Peyer's patch (tissue), 4 donors: ENCODE measurements at regions not wholly inside any gene's neighbourhood (a gene's known extent, or its start where the extent isn't known, plus 50 kb on each side); places are given as distances from the start of the nearest gene placed in this dataset.

Experiments
- CTCF ChIP-seq, 6 experiments: fragments of 450-650 bp in 4 of 6; fragments of 200-600 bp in 2 of 6; sonication (generic) in 1 of 6; IDR thresholded peaks; one replicate each; pipeline ENCODE4 v1.5.1; 2017 to 2019; ENCODE audit warnings: antibody characterized with exemption in 6 of 6, mild to moderate bottlenecking in 3 of 6, moderate library complexity in 1 of 6
- POLR2A ChIP-seq, 2 donors: fragments of 450-650 bp; IDR thresholded peaks; one replicate each; pipeline ENCODE4 v1.5.1; 2017; ENCODE audit warnings: antibody characterized with exemption in 2 of 2, mild to moderate bottlenecking in 2 of 2, moderate library complexity in 2 of 2

- no peak for TF ChIP-seq CTCF (IDR thresholded peaks at IDR 0.05)
- no peak for TF ChIP-seq POLR2A (IDR thresholded peaks at IDR 0.05)
Observed at GRCh38 chr5:116370149-116370548, 204.5 kb downstream of the SEMA6A start.
